ENCODE measurements at regions not wholly inside any gene's neighbourhood (a gene's known extent, or its start where the extent isn't known, plus 50 kb on each side); places are given as distances from the start of the nearest gene placed in this dataset.

DNA sequence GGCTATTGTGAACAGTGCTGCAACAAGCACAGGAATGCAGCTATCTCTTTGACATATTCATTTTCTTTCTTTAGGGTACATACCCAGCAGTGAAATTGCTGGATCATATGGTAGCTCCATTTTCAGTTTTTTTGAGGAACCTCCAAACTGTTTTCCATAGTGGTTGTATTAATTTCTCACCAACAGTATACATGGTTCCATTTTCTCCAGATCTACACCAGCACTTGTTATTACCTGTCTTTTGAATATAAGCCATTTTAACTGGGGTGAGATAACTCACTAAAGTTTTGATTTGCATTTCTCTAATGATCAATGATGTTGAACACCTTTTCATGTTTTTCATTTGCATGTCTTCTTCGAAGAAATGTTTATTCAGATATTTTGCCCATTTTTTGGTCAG is 241.1 kb upstream of the AGTR2 start:
- TF ChIP-seq, protein P1, sequence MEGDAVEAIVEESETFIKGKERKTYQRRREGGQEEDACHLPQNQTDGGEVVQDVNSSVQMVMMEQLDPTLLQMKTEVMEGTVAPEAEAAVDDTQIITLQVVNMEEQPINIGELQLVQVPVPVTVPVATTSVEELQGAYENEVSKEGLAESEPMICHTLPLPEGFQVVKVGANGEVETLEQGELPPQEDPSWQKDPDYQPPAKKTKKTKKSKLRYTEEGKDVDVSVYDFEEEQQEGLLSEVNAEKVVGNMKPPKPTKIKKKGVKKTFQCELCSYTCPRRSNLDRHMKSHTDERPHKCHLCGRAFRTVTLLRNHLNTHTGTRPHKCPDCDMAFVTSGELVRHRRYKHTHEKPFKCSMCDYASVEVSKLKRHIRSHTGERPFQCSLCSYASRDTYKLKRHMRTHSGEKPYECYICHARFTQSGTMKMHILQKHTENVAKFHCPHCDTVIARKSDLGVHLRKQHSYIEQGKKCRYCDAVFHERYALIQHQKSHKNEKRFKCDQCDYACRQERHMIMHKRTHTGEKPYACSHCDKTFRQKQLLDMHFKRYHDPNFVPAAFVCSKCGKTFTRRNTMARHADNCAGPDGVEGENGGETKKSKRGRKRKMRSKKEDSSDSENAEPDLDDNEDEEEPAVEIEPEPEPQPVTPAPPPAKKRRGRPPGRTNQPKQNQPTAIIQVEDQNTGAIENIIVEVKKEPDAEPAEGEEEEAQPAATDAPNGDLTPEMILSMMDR (IDR thresholded peaks at IDR 0.05; ENCODE audit: poor library complexity): no peak
- no peak for TF ChIP-seq EZH2 (IDR thresholded peaks at IDR 0.05; ENCODE audit: borderline replicate concordance)
- TF ChIP-seq EZH2phosphoT487 (IDR thresholded peaks at IDR 0.05; ENCODE audit: low read depth, severe bottlenecking, unreplicated experiment): no peak
